GM11168 (cell line): ENCODE measurements at regions not wholly inside any gene's neighbourhood (a gene's known extent, or its start where the extent isn't known, plus 50 kb on each side); places are given as distances from the start of the nearest gene placed in this dataset.

ENCODE experiments used
- in situ Hi-C: fragments of 300-500 bp; cut with MboI; formaldehyde crosslinking; loops from one replicate; pipeline ENCODE4 v1.12.0; 2022; ENCODE audit warnings: low sequenced_read_pairs; ENCODE audit not compliant: unreplicated experiment

DNA sequence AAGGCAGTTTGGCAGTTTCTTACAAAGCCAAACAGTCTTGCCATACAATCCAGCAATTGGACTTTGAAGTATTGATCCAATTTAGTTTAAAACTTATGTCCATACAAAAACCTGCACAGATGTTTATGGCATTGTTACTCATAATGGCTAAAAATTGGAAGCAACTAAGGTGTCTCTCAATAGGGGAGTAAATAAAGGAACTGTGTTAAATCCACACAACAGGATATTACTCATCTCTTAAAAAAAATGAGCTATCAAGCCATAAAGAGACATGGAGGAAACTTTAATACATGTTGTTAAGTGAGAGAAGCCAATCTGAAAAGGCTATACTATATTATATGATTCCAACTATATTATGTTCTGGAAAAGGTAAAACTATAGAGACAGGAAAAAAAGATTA is 313.6 kb upstream of the CD180 start:
- in situ Hi-C loops, result no loop called here

- in situ Hi-C loops, result no loop called here
Measured at GRCh38 chr5:67509402-67510186, 313.0 kb upstream of the CD180 start.

DNA sequence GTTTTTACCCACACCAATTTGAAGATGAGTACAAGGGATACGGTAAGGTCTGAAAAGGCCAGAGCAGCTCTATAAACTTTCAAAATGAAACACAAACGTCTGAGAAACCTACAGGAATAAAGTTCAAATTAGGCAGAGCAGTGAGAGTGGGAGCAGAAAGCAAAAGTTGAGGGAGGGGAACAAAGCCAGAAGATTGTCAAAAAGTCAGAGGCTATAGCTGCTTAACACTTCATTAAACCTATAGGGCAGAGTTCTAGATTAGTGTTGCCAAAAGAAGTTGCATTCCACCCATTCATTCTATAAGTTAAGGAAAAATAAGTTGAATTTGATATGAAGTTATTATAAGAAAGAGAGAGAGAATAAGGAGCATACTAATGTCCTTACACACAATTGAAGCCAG is 309.6 kb upstream of the CD180 start:
- in situ Hi-C loops, result no loop called here

DNA sequence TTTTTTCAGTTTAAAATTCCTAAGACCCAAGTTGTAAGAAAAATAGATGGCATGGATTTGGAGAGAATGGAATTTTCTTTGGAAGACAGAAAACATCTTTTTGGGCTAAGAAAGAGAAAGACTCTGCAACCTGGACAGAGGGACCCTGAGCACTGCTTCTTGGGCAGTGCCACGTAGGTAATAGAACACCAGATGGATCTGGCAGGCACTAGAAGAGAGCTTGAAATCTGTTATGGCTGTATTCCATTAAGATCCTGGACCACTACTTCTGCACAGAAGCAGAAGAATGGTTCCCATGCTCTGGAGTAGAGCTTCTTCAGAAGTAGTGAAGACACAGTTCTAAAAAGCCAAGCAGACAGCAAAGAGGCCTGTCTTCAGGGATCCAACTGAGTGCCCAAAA is 306.4 kb upstream of the CD180 start:
- in situ Hi-C loops, result no loop called here

GRCh38 chr5:67496051-67496450 is 299.5 kb upstream of the CD180 start:
- in situ Hi-C loops, result no loop called here

GRCh38 chr5:67495072-67495471 is 298.5 kb upstream of the CD180 start:
- in situ Hi-C loops, result no loop called here

- in situ Hi-C loops, result no loop called here
Measured at GRCh38 chr5:67494186-67494855, 297.7 kb upstream of the CD180 start.

DNA sequence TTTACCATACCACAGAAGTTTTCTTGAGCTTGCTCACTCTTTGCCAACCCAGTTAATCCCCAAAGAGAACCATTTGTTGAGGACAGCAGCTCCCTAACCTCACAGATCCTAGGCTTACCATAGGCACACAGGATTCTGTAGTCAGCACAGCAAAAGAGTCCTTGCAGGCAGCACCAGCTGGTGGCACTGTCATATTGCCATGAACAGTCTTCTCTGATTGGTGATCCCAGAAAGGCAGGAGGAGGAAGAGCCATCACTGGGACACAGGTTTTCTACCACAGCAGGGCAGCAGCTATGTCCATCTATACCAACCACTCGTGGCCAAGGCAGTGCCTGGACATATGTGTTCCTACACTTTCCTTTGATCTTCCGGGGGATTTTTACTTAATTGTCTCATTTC is 297.1 kb upstream of the CD180 start:
- in situ Hi-C loops, result no loop called here

GRCh38 chr5:67490543-67491321 is 294.1 kb upstream of the CD180 start:
- in situ Hi-C loops, result no loop called here

- in situ Hi-C loops, result no loop called here
Measured at GRCh38 chr5:67488885-67489284, 292.3 kb upstream of the CD180 start.

DNA sequence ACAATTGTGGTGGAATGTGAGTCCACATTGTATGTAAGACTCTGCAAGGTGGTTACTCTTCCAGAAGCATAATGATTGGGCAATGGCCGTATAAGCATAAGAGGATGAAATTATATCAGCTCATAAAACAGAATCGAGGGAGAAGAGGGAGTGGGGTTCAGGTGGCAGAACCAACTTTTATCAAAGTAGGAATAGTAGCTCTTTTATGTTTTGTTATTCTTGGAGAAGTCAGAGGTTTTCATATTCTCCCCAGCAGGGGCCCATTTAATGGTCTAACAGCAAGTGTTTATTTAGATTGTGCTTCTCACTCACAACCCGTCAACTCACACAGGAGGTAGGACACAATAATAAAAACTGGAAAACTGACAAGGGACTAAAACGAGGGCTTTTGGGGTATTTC is 291.3 kb upstream of the CD180 start:
- in situ Hi-C loops, result no loop called here

GRCh38 chr5:67483453-67484030 is 286.9 kb upstream of the CD180 start:
- in situ Hi-C loops, result no loop called here

- in situ Hi-C loops, result no loop called here
Measured at GRCh38 chr5:67481362-67481761, 284.8 kb upstream of the CD180 start.

DNA sequence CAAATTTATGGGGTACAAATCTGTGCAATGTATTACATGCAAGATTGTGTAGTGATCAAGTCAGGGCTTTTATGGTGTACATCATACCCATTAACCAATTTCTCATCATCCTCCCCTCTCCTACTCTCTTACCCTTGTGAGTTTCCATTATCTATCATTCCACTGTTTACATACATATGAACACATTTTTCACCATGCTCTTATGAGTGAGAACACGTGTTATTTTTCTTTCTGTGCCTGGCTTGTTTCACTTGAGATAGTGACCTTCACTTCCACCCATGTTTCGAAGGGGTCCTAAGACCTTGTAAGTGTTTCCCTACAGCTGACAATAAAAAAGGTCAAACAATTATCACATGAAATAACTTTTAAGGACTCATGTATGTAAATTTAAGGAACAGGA is 281.7 kb upstream of the CD180 start:
- in situ Hi-C loops, result no loop called here

- in situ Hi-C loops, result no loop called here
Measured at GRCh38 chr5:67476995-67477394, 280.4 kb upstream of the CD180 start.

- in situ Hi-C loops, result no loop called here
Measured at GRCh38 chr5:67476531-67476930, 279.9 kb upstream of the CD180 start.

GRCh38 chr5:67475489-67475888 is 278.9 kb upstream of the CD180 start:
- in situ Hi-C loops, result no loop called here

GRCh38 chr5:67474597-67475238 is 278.1 kb upstream of the CD180 start:
- in situ Hi-C loops, result no loop called here

DNA sequence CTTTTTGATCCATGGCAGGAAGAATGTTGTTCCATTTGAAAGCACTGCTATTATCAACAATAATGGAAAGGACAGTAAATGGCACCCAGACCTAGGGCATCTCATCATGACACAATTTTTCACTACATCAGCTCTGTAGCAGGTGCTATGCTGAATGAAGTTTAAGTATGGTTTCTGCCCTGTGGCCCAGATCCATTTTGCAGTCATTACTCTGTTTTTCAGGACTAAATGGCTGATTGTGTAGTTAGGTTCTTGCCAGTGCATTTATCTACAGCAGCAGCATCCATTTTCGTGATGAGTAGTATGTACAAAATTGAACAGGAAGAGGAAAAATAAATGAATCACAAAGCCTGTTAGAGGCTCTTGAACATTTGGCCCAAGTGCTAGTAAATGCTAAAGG is 270.5 kb upstream of the CD180 start:
- in situ Hi-C loops, result no loop called here

GRCh38 chr5:67465537-67466207 is 269.1 kb upstream of the CD180 start:
- in situ Hi-C loops, result no loop called here
